HG03378 (cell line): ENCODE measurements at regions not wholly inside any gene's neighbourhood (a gene's known extent, or its start where the extent isn't known, plus 50 kb on each side); places are given as distances from the start of the nearest gene placed in this dataset.
"Not testable (repeated sequence)": the region's sequence is repeated elsewhere in the genome, so short reads cannot be mapped to it uniquely, and the experiment has no call there.

Experiments used
- ATAC-seq: cut with Tn5 transposase; IDR thresholded peaks from one replicate; pipeline ENCODE4 v1.9.1; 2021; ENCODE audit warnings: mild to moderate bottlenecking, moderate library complexity; ENCODE audit not compliant: unreplicated experiment

DNA sequence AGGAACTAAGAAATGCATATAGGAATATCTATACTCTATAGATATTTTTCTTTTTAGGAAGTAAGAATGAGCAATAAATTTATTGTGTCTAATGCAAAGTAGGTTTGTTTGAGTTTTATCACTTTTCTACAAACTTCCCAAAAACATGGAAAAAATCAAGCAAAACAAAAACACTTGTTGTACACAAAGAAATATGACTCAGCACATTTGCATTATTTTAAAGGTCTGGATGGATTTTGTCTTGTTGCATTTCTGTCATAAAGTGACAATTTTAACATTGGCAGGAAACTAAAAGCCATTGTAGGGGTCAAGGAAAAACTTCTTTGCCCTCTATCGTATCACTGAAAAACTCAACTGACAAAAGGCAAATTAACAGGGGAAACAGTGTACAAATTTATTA is 267.2 kb downstream of the PYDC2 start:
- ATAC-seq: no peak

GRCh38 chr3:191737742-191738141 is 276.8 kb downstream of the PYDC2 start:
- ATAC-seq: no peak

GRCh38 chr3:191740712-191741111 is 279.7 kb downstream of the PYDC2 start:
- ATAC-seq: no peak

- ATAC-seq: not testable (repeated sequence)
Observed at GRCh38 chr3:191741847-191742350, 280.9 kb downstream of the PYDC2 start.

GRCh38 chr3:191743283-191743682 is 282.3 kb downstream of the PYDC2 start:
- ATAC-seq: no peak

DNA sequence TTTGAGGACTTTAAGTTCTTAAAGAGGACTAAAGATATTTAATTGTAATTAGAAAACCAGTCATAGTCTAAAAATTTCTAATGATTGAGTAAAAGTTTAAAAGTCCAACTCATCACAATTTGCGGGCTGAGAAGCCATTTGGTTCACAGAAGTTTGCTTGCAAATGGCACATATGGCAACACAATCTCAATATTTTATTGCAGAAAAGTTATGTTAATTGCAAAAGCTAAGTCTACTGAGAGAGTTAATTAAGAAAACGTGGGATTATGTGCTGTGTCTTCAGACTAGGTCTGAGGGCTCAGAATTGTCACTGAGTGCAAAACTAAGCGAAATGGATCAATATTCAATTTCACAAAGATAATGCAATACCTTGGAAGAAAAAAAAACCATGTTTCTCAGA is 289.7 kb downstream of the PYDC2 start:
- no peak for ATAC-seq

GRCh38 chr3:191753196-191753595 is 292.2 kb downstream of the PYDC2 start:
- no peak for ATAC-seq

- ATAC-seq: no peak
Observed at GRCh38 chr3:191761906-191762305, 300.9 kb downstream of the PYDC2 start.

DNA sequence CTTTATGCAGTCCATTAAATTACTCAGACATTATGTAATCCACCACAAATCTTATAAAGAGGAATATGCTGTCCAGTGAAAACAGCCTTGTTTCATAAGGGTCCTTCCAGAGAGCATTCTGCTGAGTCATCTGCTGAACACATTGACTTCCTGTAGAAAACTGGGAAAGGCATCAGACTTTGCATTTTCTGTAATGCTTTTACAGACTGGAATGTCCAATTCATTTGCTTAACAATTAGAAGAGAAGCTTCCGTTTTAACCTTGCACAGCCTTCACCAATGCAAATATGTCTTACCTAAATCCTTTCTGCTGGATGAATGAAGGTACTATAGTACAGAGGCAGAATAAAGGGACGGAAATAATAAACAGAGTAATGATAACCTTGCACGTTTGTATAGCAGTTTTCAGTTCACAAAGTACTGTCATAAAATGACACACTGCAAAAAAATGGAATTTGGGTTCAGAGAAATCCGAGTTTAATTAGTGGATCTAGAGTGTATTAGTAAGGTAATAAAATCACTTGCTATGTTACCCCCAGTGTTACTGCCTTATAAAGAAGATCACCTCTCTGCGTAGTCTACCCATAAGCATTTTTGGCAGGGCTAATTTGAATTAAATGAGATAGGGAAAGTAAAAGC is 301.5 kb downstream of the PYDC2 start:
- no peak for ATAC-seq

DNA sequence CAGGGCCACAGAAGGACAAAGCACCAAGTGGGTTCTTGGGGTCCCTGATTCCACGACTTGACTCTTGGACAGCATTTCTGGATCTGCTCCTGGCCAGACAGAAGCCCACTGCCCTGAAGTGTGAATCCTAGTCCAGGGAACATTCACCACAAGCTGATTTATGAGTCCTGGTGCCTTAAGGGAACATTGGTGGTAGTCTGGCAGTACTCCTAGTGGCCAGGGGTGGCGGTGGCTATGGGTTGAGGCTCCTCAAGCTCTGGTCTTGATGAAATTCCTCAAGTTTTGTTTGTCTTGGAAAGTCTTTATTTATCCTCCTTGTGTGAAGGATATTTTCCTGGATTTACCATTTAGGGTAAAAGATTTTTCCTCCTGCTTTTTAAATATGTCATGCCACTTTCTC is 307.5 kb downstream of the PYDC2 start:
- no peak for ATAC-seq

GRCh38 chr3:191770541-191770940 is 309.6 kb downstream of the PYDC2 start:
- ATAC-seq: no peak

- no peak for ATAC-seq
Observed at GRCh38 chr3:191774485-191774884, 313.5 kb downstream of the PYDC2 start.

DNA sequence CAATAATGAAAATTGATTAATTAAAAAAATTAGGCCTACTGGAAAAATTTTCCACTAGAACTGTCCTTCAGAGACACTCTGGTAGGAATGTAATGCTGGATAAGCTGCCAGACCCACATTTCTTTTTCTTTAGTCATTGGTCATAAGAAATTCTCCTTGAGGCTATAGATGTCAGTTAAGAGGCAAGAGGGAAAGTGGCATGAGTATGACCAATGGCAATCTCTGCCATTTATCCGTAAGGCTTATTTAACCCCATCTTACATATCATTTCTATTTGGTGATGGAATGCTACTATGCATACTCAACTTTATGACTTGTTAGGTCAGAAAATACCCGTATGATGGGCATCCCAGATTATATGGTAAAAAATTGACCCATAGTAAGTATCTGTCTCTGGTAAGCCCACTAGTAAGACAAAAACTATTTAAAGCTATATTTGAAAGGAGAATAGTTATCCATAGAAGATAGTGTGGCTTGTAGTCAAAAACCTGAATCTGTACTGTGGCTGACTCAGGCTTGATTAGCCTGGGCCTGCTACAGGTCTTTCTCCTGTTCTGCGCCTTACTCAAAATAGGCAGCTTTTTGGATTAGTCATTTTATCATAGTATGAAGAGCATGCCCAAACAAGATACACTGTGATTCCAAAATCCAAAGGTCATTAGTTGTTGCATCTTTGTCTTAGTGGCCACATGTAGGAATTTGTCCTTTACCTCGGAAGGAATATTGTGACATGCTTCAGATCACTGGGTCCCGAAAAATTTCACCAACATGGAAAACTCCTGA is 314.7 kb downstream of the PYDC2 start:
- ATAC-seq: no peak

DNA sequence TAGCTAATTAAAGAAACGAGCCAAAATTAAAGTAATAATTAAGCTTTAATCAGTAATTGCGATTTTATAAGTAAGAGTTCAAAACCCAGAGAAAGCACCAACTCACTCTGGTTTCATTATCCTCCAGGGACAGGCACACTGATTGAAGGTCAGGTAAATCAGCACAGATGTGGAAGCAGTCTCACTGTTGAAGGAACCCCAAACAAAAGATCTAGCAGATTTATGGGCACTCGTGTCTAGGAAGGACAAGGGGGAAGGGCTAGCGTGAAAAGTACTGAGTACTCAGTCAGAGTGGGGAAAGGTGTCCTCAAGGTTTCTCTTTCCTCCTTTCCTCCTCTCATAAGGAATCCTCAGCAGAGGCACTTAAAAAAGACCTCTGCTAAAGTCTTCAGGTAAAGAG is 320.1 kb downstream of the PYDC2 start:
- ATAC-seq: no peak

- ATAC-seq: no peak
Observed at GRCh38 chr3:191783024-191783423, 322.1 kb downstream of the PYDC2 start.

DNA sequence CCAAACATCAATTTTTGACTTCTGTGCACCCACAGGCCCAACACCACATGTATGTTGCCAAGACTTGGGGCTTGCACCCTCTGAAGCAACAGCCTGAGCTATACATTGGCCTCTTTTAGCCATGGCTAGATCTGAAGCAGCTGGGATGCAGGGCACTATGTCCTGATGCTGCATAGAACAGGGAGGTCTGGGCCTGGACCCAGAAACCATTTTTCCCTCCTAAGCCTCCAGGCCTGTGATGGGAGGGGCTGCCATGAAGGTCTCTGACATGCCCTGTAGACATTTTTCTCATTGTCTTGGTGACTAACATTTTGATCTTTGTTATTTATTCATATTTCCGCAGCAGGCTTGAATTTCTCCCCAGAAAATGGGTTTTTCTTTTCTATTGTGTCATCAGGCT is 330.0 kb downstream of the PYDC2 start:
- ATAC-seq: no peak

- no peak for ATAC-seq
Observed at GRCh38 chr3:191792580-191792979, 331.6 kb downstream of the PYDC2 start.

DNA sequence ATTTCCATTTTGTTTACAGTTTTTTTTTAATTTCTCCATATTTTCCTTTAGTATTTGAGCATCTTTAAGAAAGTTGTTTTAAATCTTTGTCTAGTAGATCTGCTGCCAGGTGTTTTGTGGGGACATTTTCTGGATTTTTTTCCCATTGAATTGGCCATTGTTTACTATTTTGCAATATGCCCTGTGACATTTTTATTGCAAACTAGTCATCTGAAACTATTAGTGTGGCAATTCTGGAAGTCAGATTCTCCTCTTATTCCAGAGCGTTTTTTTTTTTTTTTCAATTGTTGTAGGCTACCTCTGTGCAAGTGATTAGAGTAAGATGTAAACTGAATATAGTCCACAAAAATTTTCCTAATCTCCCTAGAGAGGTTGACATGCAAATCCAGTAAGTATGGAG is 334.2 kb downstream of the PYDC2 start:
- no peak for ATAC-seq

GRCh38 chr3:191797271-191797670 is 336.3 kb downstream of the PYDC2 start:
- no peak for ATAC-seq

GRCh38 chr3:191802671-191803070 is 341.7 kb downstream of the PYDC2 start:
- no peak for ATAC-seq

DNA sequence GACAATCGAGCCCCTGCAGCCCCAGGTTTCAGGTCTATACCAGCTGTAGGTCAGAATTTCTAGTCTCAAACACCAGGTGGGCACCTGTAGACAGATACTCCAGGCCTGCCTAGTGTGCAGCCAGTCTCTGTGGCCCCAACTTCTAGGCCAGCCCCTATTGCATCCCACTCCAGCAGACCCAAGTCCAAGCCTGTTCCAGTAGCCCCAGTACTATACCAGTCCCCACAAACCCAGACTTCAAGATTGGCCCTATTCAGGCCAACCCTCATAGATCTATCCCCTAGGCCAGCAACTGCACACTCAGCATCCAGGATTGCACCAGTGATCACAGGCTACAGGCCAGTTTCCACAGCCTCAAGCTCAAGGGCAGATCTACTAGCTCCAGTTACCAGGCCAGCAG is 344.0 kb downstream of the PYDC2 start:
- no peak for ATAC-seq

GRCh38 chr3:191808073-191808472 is 347.1 kb downstream of the PYDC2 start:
- no peak for ATAC-seq
